Fibroblast of lung (primary cell): ENCODE measurements at regions not wholly inside any gene's neighbourhood (a gene's known extent, or its start where the extent isn't known, plus 50 kb on each side); places are given as distances from the start of the nearest gene placed in this dataset.

Source experiments
- DNase-seq, 2 donors: peaks; one replicate each; pipeline versions ENCODE4 v3.0.0 to v3.0.0-alpha.2; 2010; ENCODE audit warnings: low read depth in 2 of 2
- H2AFZ ChIP-seq: 2 replicates; pipeline ENCODE4 v1.5.1; 2012; ENCODE audit warnings: low read length, control low read depth, inconsistent platforms
- H3K27ac ChIP-seq: 2 replicates; pipeline ENCODE4 v1.5.1; 2011; ENCODE audit warnings: low read length, control low read depth; ENCODE audit not compliant: insufficient read depth
- H3K27me3 ChIP-seq: 2 replicates; pipeline ENCODE4 v1.5.1; 2011; ENCODE audit warnings: mild to moderate bottlenecking, low read length; ENCODE audit not compliant: control insufficient read depth, insufficient read depth
- H3K36me3 ChIP-seq: 2 replicates; pipeline ENCODE4 v1.5.1; 2011; ENCODE audit warnings: low read length; ENCODE audit not compliant: control insufficient read depth, insufficient read depth
- H3K4me1 ChIP-seq: 2 replicates; pipeline ENCODE4 v1.5.1; 2011; ENCODE audit warnings: low read length; ENCODE audit not compliant: control insufficient read depth, insufficient read depth; ENCODE audit errors: extremely low read depth
- H3K4me2 ChIP-seq: 2 replicates; pipeline ENCODE4 v1.5.1; 2011; ENCODE audit warnings: low read length, control low read depth; ENCODE audit not compliant: insufficient read depth; ENCODE audit errors: extremely low read depth
- H3K4me3 ChIP-seq, 4 experiments: fragments of 200-600 bp in 1 of 4; sonication (generic) in 1 of 4; replicated peaks in 1 of 4; 2 replicates each; pipeline ENCODE4 v1.5.1; 2011 to 2016; ENCODE audit warnings: low read length in 4 of 4, low read depth in 3 of 4, mild to moderate bottlenecking in 3 of 4, control low read depth in 2 of 4, inconsistent platforms in 1 of 4, mixed read lengths in 1 of 4; ENCODE audit not compliant: insufficient read depth in 1 of 4; ENCODE audit errors: control extremely low read depth in 1 of 4
- H3K79me2 ChIP-seq: 2 replicates; pipeline ENCODE4 v1.5.1; 2012; ENCODE audit warnings: mild to moderate bottlenecking, low read length, inconsistent platforms; ENCODE audit not compliant: control insufficient read depth, insufficient read depth
- H3K9ac ChIP-seq: 2 replicates; pipeline ENCODE4 v1.5.1; 2011; ENCODE audit warnings: mild to moderate bottlenecking, low read length, control low read depth; ENCODE audit not compliant: insufficient read depth
- H3K9me3 ChIP-seq: 2 replicates; pipeline ENCODE4 v1.5.1; 2012; ENCODE audit warnings: low read depth, low read length; ENCODE audit not compliant: control insufficient read depth, insufficient read depth
- H4K20me1 ChIP-seq: 2 replicates; pipeline ENCODE4 v1.5.1; 2011; ENCODE audit warnings: low read length; ENCODE audit not compliant: control insufficient read depth, insufficient read depth; ENCODE audit errors: extremely low read depth
- EZH2 ChIP-seq: IDR thresholded peaks from 2 replicates; pipeline ENCODE4 v1.5.1; 2012; ENCODE audit warnings: low read length, control low read depth, mild to moderate bottlenecking; ENCODE audit errors: missing control alignments
- TF ChIP-seq, protein P1 (sequence below), 2 donors: IDR thresholded peaks in 1 of 2; conservative IDR thresholded peaks in 1 of 2; 1 replicate in 1 of 2; 2 replicates in 1 of 2; pipeline ENCODE4 v1.5.1; 2011 to 2012; ENCODE audit warnings: low read length in 2 of 2, control low read depth in 1 of 2, inconsistent platforms in 1 of 2, low read depth in 1 of 2, mild to moderate bottlenecking in 1 of 2

DNA sequence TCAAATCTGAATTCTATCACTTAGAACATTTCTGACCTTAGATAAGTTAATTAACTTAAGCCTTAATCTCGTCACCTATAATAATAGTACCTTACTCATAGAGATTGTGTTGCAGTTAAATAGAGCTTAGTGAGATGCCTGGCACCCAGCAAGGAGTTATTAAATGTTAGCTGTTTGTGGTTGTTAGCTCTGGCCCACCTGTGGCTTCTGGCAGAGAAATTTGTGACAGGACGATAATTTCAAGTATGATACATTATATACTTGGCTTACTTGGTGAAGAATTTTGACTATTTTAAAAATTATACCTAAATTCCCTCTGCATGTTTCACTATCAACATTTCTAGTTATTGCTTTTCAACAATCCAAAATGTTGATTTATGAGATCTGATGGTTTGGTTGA is 102.9 kb upstream of the CEP162 start:
- H3K27me3 ChIP-seq, result no peaks in the 10 kb centered on the region
- H3K4me1 ChIP-seq, result no peaks in the 10 kb centered on the region
- no peak overlapping the region for H3K4me3 ChIP-seq
- TF ChIP-seq, protein P1, sequence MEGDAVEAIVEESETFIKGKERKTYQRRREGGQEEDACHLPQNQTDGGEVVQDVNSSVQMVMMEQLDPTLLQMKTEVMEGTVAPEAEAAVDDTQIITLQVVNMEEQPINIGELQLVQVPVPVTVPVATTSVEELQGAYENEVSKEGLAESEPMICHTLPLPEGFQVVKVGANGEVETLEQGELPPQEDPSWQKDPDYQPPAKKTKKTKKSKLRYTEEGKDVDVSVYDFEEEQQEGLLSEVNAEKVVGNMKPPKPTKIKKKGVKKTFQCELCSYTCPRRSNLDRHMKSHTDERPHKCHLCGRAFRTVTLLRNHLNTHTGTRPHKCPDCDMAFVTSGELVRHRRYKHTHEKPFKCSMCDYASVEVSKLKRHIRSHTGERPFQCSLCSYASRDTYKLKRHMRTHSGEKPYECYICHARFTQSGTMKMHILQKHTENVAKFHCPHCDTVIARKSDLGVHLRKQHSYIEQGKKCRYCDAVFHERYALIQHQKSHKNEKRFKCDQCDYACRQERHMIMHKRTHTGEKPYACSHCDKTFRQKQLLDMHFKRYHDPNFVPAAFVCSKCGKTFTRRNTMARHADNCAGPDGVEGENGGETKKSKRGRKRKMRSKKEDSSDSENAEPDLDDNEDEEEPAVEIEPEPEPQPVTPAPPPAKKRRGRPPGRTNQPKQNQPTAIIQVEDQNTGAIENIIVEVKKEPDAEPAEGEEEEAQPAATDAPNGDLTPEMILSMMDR (conservative IDR thresholded peaks at IDR 0.05 in 1 of 2, IDR thresholded peaks at IDR 0.05 in 1 of 2; ENCODE audit: low read depth in 1 of 2, low read length in 2 of 2), result no peak
- TF ChIP-seq EZH2, result no peak
- no peak overlapping the region for H2AFZ ChIP-seq
- H3K36me3 ChIP-seq, result no peaks in the 10 kb centered on the region
- no peaks in the 10 kb centered on the region for H3K79me2 ChIP-seq
- DNase-seq, result no peak
- no peak overlapping the region for H3K27ac ChIP-seq
- no peak overlapping the region for H3K9ac ChIP-seq
- no peaks in the 10 kb centered on the region for H3K9me3 ChIP-seq
- H3K4me2 ChIP-seq, result no peak overlapping the region
- no peaks in the 10 kb centered on the region for H4K20me1 ChIP-seq

DNA sequence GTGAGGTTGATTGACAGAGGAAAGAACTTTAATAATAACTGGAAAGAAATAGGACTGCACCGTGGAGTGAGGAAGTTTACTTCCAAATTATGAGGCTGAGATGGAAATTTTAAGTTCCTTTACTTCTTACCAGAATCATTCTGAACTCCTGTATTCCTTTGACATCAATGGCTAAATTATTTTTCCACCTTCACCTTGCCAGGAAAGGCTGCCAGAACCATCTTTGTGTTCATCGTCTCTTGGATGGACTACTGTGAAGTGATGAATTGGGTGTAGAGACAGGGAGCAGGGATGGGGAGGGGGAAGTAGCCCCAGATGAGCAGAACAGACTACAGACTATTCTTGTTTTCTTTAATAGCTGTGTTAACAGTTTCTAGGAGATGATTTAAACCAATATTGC is 102.1 kb upstream of the CEP162 start:
- no peaks in the 10 kb centered on the region for H3K36me3 ChIP-seq
- no peak for DNase-seq
- H3K4me2 ChIP-seq, result no peak overlapping the region
- H3K4me1 ChIP-seq, result no peaks in the 10 kb centered on the region
- H2AFZ ChIP-seq, result no peak overlapping the region
- no peak overlapping the region for H3K9ac ChIP-seq
- no peak overlapping the region for H3K27ac ChIP-seq
- no peaks in the 10 kb centered on the region for H4K20me1 ChIP-seq
- no peaks in the 10 kb centered on the region for H3K27me3 ChIP-seq
- H3K9me3 ChIP-seq, result no peaks in the 10 kb centered on the region
- H3K79me2 ChIP-seq, result no peaks in the 10 kb centered on the region
- TF ChIP-seq, protein P1 (conservative IDR thresholded peaks at IDR 0.05 in 1 of 2, IDR thresholded peaks at IDR 0.05 in 1 of 2; ENCODE audit: low read depth in 1 of 2, low read length in 2 of 2), result no peak
- TF ChIP-seq EZH2, result no peak
- no peak overlapping the region for H3K4me3 ChIP-seq

DNA sequence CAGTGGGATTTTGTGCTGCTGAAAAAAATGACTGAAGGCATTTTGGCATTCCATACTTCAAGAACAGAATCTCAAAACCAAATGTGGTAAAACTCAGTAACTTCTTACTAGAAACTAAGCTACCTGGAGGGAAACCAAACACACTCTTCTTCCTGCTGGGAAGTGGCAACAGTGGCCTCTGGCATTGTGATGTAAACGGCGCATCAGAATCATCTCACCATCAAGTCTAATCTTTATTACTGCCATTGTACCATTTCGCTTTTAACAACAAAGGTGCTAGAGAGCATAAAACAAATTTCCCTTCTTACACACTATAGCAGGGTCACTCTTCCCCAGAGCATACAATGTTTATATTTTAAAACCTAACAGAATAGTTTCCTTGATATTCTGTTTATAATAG is 101.6 kb upstream of the CEP162 start:
- Histone ChIP-seq H3K27me3 (no peaks in the 10 kb centered on the region), H3K4me3 (no peak overlapping the region), H3K9me3 (no peaks in the 10 kb centered on the region), H3K79me2 (no peaks in the 10 kb centered on the region), H2AFZ (no peak overlapping the region), H3K27ac (no peak overlapping the region), H3K4me1 (no peaks in the 10 kb centered on the region), H3K4me2 (no peak overlapping the region), H3K36me3 (no peaks in the 10 kb centered on the region), H4K20me1 (no peaks in the 10 kb centered on the region), H3K9ac (no peak overlapping the region)
- TF ChIP-seq EZH2, result no peak
- TF ChIP-seq, protein P1 (conservative IDR thresholded peaks at IDR 0.05 in 1 of 2, IDR thresholded peaks at IDR 0.05 in 1 of 2; ENCODE audit: low read depth in 1 of 2, low read length in 2 of 2), result no peak
- no peak for DNase-seq
